Spleen (tissue), 11 donors: ENCODE measurements at regions not wholly inside any gene's neighbourhood (a gene's known extent, or its start where the extent isn't known, plus 50 kb on each side); places are given as distances from the start of the nearest gene placed in this dataset.

Experiments used
- DNase-seq: peaks from one replicate; pipeline ENCODE4 v3.0.0-alpha.2; 2020
- H3K27ac ChIP-seq, 8 donors: fragments of 200-600 bp; sonication (generic) in 7 of 8; 1 replicate in 4 of 8; 2 replicates in 4 of 8; pipeline versions ENCODE4 v1.5.0 to v1.8.0; 2016 to 2021; ENCODE audit warnings: inconsistent platforms in 4 of 8, mild to moderate bottlenecking in 4 of 8, moderate library complexity in 1 of 8
- H3K27me3 ChIP-seq, 7 donors: fragments of 200-600 bp; sonication (generic) in 6 of 7; replicated peaks in 1 of 7; 1 replicate in 4 of 7; 2 replicates in 3 of 7; pipeline versions ENCODE4 v1.5.0 to v1.8.0; 2016 to 2021; ENCODE audit warnings: inconsistent platforms in 3 of 7, mild to moderate bottlenecking in 1 of 7
- H3K36me3 ChIP-seq, 6 donors: fragments of 200-600 bp; sonication (generic) in 5 of 6; 1 replicate in 4 of 6; 2 replicates in 2 of 6; pipeline versions ENCODE4 v1.5.0 to v1.8.0; 2016 to 2021; ENCODE audit warnings: inconsistent platforms in 2 of 6
- H3K4me1 ChIP-seq, 6 donors: fragments of 200-600 bp; sonication (generic) in 5 of 6; 1 replicate in 3 of 6; 2 replicates in 3 of 6; pipeline versions ENCODE4 v1.5.0 to v1.8.0; 2016 to 2021; ENCODE audit warnings: inconsistent platforms in 3 of 6
- H3K4me3 ChIP-seq, 8 donors: fragments of 200-600 bp; sonication (generic) in 7 of 8; 1 replicate in 4 of 8; 2 replicates in 4 of 8; pipeline versions ENCODE4 v1.5.0 to v1.8.0; 2016 to 2021; ENCODE audit warnings: inconsistent platforms in 4 of 8, mild to moderate bottlenecking in 4 of 8, moderate library complexity in 2 of 8
- H3K9me3 ChIP-seq, 8 donors: fragments of 200-600 bp; sonication (generic) in 7 of 8; 1 replicate in 4 of 8; 2 replicates in 4 of 8; pipeline versions ENCODE4 v1.5.0 to v1.8.0; 2016 to 2021; ENCODE audit warnings: inconsistent platforms in 4 of 8
- CTCF ChIP-seq, 11 experiments: fragments of 200-600 bp in 7 of 11; fragments of 450-650 bp in 4 of 11; sonication (generic) in 4 of 11; IDR thresholded peaks in 8 of 11; conservative IDR thresholded peaks in 3 of 11; 1 replicate in 7 of 11; 2 replicates in 4 of 11; pipeline versions ENCODE4 v1.4.0 to v1.8.0; 2016 to 2021; ENCODE audit warnings: antibody characterized with exemption in 11 of 11, inconsistent platforms in 4 of 11, mild to moderate bottlenecking in 1 of 11
- POLR2A ChIP-seq, 3 donors: fragments of 450-650 bp; IDR thresholded peaks; one replicate each; pipeline ENCODE4 v1.5.1; 2017; ENCODE audit warnings: antibody characterized with exemption in 3 of 3, mild to moderate bottlenecking in 1 of 3
- POLR2AphosphoS5 ChIP-seq, 3 donors: sonication (generic); formaldehyde crosslinking; IDR thresholded peaks; one replicate each; pipeline ENCODE4 v1.5.1; 2017; ENCODE audit warnings: antibody characterized with exemption in 3 of 3
- WGBS, 5 donors: extraction: QIAGEN DNeasy Blood & Tissue Kit in 3 of 5; methylation state at CpG; one replicate each; pipeline versions ENCODE4 v1.1.5 to v1.1.7; 2013 to 2018; 5-methylcytosine and 5-hydroxymethylcytosine counted together
- intact Hi-C: fragments of 100-400 bp; cut with DNase I; formaldehyde crosslinking; loops from one replicate; pipeline ENCODE4 v1.15.0; 2023; ENCODE audit warnings: low total_unique reads
- donor health status: healthy with polysubstance abuse.
- donor health status: DM: no; HTN: no; CAD: no; lungs with moderate emphysema.
- donor health status: DM: no; HTN: no; CAD: no.
- donor health status: Bipolar disorder and iron deficiency.
- donor health status: healthy.
- donor health status: DM: no; HTN: no; CAD: no.
- donor health status: DM: yes; HTN: yes; CAD: no.

GRCh38 chr2:9146646-9147045 is 60.0 kb upstream of the ASAP2 start:
- peak; percentile 20 for DNase-seq
- intact Hi-C loops: no loop called here
- WGBS, 5 donors: 89 to 95% (median 94%) methylated on average over 6 of the region's 6 CpGs
- Histone ChIP-seq H3K4me3 (no peak overlapping the region), H3K27ac (no peak overlapping the region), H3K9me3 (no peaks in the 10 kb centered on the region), H3K27me3 (peaks cover 0 to 88% (median 9%) of the 10 kb centered on the region in 7 donors), H3K36me3 (no peaks in the 10 kb centered on the region), H3K4me1 (peaks cover 8 to 13% (median 11%) of the 10 kb centered on the region in 6 donors)
- TF ChIP-seq POLR2A (IDR thresholded peaks at IDR 0.05) (no peak), POLR2AphosphoS5 (IDR thresholded peaks at IDR 0.05) (no peak), CTCF (IDR thresholded peaks at IDR 0.05 in 8 of 11, conservative IDR thresholded peaks at IDR 0.05 in 3 of 11) (no peak)

- H3K36me3 ChIP-seq: no peaks in the 10 kb centered on the region
- H3K4me1 ChIP-seq: peaks cover 8 to 13% (median 11%) of the 10 kb centered on the region in 6 donors
- DNase-seq: peak; percentile 70
- H3K27ac ChIP-seq: no peak overlapping the region
- H3K27me3 ChIP-seq: peaks cover 0 to 86% (median 7%) of the 10 kb centered on the region in 7 donors
- intact Hi-C loops: no loop called here
- WGBS, 5 donors: 76 to 92% (median 82%) methylated on average over 28 of the region's 28 CpGs
- no peak for TF ChIP-seq POLR2A (IDR thresholded peaks at IDR 0.05)
- no peak overlapping the region for H3K4me3 ChIP-seq
- H3K9me3 ChIP-seq: no peaks in the 10 kb centered on the region
Observed at GRCh38 chr2:9145752-9146430, 60.7 kb upstream of the ASAP2 start.

- Histone ChIP-seq H3K27ac (no peak overlapping the region), H3K36me3 (no peaks in the 10 kb centered on the region), H3K27me3 (peaks cover 0 to 85% (median 5%) of the 10 kb centered on the region in 7 donors), H3K9me3 (no peaks in the 10 kb centered on the region), H3K4me1 (peaks cover 8 to 13% (median 11%) of the 10 kb centered on the region in 6 donors), H3K4me3 (no peak overlapping the region)
- no peak for TF ChIP-seq POLR2A (IDR thresholded peaks at IDR 0.05)
- WGBS, 5 donors: 69 to 81% (median 75%) methylated on average over 13 of the region's 13 CpGs
- intact Hi-C loops: no loop called here
- peak; percentile 63 for DNase-seq
Observed at GRCh38 chr2:9145109-9145751, 61.4 kb upstream of the ASAP2 start.

- TF ChIP-seq POLR2AphosphoS5 (IDR thresholded peaks at IDR 0.05) (no peak), CTCF (IDR thresholded peaks at IDR 0.05 in 8 of 11, conservative IDR thresholded peaks at IDR 0.05 in 3 of 11) (no peak), POLR2A (IDR thresholded peaks at IDR 0.05) (no peak)
- Histone ChIP-seq H3K27me3 (peaks cover 0 to 85% (median 5%) of the 10 kb centered on the region in 7 donors), H3K36me3 (no peaks in the 10 kb centered on the region), H3K9me3 (no peaks in the 10 kb centered on the region), H3K27ac (no peak overlapping the region), H3K4me3 (no peak overlapping the region), H3K4me1 (peaks cover 8 to 13% (median 11%) of the 10 kb centered on the region in 6 donors)
- DNase-seq: no peak
- intact Hi-C loops: no loop called here
- WGBS, 5 donors: 84 to 95% (median 92%) methylated on average over 5 of the region's 5 CpGs
Observed at GRCh38 chr2:9144617-9145016, 62.0 kb upstream of the ASAP2 start.

- intact Hi-C loops: no loop called here
Observed at GRCh38 chr2:9144046-9144445, 62.6 kb upstream of the ASAP2 start.

More at GRCh38 chr2:9144046-9144445, 62.6 kb upstream of the ASAP2 start:
- H3K27ac ChIP-seq: no peak overlapping the region
- peaks cover 8 to 13% (median 11%) of the 10 kb centered on the region in 6 donors for H3K4me1 ChIP-seq
- TF ChIP-seq POLR2A (IDR thresholded peaks at IDR 0.05): no peak
- TF ChIP-seq CTCF (IDR thresholded peaks at IDR 0.05 in 8 of 11, conservative IDR thresholded peaks at IDR 0.05 in 3 of 11): no peak
- no peak for TF ChIP-seq POLR2AphosphoS5 (IDR thresholded peaks at IDR 0.05)
- peaks cover 0 to 85% (median 5%) of the 10 kb centered on the region in 7 donors for H3K27me3 ChIP-seq
- 79 to 100% (median 92%) methylated on average over 1 of the region's 1 CpG for WGBS, 5 donors
- no peaks in the 10 kb centered on the region for H3K36me3 ChIP-seq
- H3K4me3 ChIP-seq: no peak overlapping the region
- no peaks in the 10 kb centered on the region for H3K9me3 ChIP-seq
- peak; percentile 1 for DNase-seq
